ENCODE measurements at regions not wholly inside any gene's neighbourhood (a gene's known extent, or its start where the extent isn't known, plus 50 kb on each side); places are given as distances from the start of the nearest gene placed in this dataset.

GRCh38 chr9:13718539-13718938 lies 439.0 kb upstream of the MPDZ start:
- TF ChIP-seq, protein P1, sequence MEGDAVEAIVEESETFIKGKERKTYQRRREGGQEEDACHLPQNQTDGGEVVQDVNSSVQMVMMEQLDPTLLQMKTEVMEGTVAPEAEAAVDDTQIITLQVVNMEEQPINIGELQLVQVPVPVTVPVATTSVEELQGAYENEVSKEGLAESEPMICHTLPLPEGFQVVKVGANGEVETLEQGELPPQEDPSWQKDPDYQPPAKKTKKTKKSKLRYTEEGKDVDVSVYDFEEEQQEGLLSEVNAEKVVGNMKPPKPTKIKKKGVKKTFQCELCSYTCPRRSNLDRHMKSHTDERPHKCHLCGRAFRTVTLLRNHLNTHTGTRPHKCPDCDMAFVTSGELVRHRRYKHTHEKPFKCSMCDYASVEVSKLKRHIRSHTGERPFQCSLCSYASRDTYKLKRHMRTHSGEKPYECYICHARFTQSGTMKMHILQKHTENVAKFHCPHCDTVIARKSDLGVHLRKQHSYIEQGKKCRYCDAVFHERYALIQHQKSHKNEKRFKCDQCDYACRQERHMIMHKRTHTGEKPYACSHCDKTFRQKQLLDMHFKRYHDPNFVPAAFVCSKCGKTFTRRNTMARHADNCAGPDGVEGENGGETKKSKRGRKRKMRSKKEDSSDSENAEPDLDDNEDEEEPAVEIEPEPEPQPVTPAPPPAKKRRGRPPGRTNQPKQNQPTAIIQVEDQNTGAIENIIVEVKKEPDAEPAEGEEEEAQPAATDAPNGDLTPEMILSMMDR (IDR thresholded peaks at IDR 0.05), result no peak
- no peak for TF ChIP-seq POLR2A (IDR thresholded peaks at IDR 0.05)

Measured in Peyer's patch (tissue), 4 donors.